ENCODE measurements at regions not wholly inside any gene's neighbourhood (a gene's known extent, or its start where the extent isn't known, plus 50 kb on each side); places are given as distances from the start of the nearest gene placed in this dataset.
"Not testable (repeated sequence)": the region's sequence is repeated elsewhere in the genome, so short reads cannot be mapped to it uniquely, and the experiment has no call there.

DNA sequence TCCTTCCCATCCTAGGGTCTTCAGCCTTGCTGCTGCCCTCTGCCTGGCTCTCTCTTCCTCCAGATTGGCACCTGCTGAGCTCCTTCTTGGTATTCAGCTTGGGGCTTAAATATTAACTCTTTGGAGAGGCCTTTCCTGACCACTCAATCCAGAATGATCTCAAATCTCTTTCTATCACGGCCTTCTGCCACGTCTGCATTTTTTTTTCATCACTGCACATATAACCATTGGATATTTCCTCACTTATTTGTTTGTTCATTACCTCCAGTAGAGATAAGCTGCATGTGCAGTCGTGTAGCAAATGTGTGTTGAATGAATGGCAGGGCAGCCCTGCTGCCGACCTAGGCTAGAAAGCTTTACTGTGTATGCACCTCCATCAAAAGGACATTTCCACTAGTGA is 51.6 kb upstream of the MPP7 start:
- Histone ChIP-seq H3K9me3 (ENCODE audit: control insufficient read depth in 1 of 2, low read length in 2 of 2) (no peaks in the 10 kb centered on the region), H3K4me1 (ENCODE audit: control insufficient read depth in 1 of 2, insufficient read depth in 2 of 2, low read length in 2 of 2) (no peaks in the 10 kb centered on the region), H3K4me3 (ENCODE audit: low read depth in 1 of 2, low read length in 2 of 2) (no peak overlapping the region), H3K36me3 (ENCODE audit: control insufficient read depth in 1 of 2, insufficient read depth in 2 of 2, low read length in 2 of 2) (no peaks in the 10 kb centered on the region), H3K27ac (ENCODE audit: low read length) (no peak overlapping the region), H3K27me3 (ENCODE audit: low read depth, low read length) (peaks cover 4% of the 10 kb centered on the region)

DNA sequence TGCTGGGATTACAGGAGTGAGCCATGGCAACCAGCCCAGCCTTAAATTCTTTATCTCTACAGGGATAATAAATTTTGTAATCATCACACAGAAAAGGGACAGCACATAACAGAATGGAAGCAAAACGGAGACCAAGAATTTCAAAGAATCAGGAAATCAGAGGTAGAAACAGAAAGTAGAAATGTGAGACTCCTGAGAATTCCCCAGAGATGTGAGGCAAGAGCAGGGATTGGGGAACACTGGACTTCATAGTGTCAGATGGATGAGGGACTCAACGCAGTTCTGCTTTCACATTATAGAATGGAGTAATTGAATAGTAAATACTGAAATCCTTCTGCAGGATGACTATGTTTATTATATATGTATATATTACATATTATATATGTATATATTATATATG is 52.5 kb upstream of the MPP7 start:
- Histone ChIP-seq H3K27me3 (ENCODE audit: low read depth, low read length) (peaks cover 4% of the 10 kb centered on the region), H3K9me3 (ENCODE audit: control insufficient read depth in 1 of 2, low read length in 2 of 2) (no peaks in the 10 kb centered on the region), H3K4me1 (ENCODE audit: control insufficient read depth in 1 of 2, insufficient read depth in 2 of 2, low read length in 2 of 2) (no peaks in the 10 kb centered on the region), H3K4me3 (ENCODE audit: low read depth in 1 of 2, low read length in 2 of 2) (no peak overlapping the region), H3K36me3 (ENCODE audit: control insufficient read depth in 1 of 2, insufficient read depth in 2 of 2, low read length in 2 of 2) (no peaks in the 10 kb centered on the region), H3K27ac (ENCODE audit: low read length) (no peak overlapping the region)

DNA sequence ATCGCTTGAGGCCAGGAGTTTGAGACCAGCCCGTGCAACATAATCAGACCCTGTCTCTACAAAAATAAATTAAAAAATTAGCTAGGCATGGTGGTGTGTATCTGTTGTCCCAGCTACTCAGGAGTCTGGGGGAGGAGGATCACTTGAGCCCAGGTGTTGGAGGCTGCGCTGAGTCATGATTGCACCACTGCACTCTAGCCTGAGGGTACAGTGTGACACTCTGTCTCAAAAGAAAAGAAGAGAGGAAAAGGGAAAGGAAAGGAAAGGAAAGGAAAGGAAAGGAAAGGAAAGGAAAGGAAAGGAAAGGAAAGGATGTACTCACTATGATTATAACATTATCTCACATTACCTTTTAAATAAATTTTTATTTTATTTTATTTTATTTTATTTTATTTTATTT is 56.5 kb upstream of the MPP7 start:
- H3K27ac ChIP-seq (ENCODE audit: low read length), result no peak overlapping the region

DNA sequence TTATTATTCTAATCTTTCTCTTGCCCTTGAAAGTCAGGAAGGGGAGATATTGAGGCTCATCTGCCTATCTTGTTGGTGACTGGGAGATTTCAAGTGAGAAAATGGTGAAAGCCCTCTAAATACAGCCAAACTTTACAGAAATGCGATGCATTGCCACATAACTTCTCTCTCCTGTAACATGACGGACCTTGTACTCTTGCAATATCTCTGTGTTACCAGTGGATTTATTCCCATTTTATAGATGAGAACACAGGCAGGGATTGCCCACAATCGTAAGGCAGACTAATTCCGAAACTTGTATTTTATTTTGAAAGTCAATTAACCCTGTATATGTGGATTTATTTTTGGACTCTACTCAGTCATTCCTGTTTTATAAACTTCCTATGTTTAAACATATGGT is 57.3 kb upstream of the MPP7 start:
- Histone ChIP-seq H3K9me3 (ENCODE audit: control insufficient read depth in 1 of 2, low read length in 2 of 2) (no peaks in the 10 kb centered on the region), H3K4me3 (ENCODE audit: low read depth in 1 of 2, low read length in 2 of 2) (no peak overlapping the region), H3K27ac (ENCODE audit: low read length) (no peak overlapping the region), H3K27me3 (ENCODE audit: low read depth, low read length) (peaks cover 4% of the 10 kb centered on the region), H3K4me1 (ENCODE audit: control insufficient read depth in 1 of 2, insufficient read depth in 2 of 2, low read length in 2 of 2) (no peaks in the 10 kb centered on the region), H3K36me3 (ENCODE audit: control insufficient read depth in 1 of 2, insufficient read depth in 2 of 2, low read length in 2 of 2) (no peaks in the 10 kb centered on the region)

More for the DNA sequence above, 56.5 kb upstream of the MPP7 start:
- H3K4me3 ChIP-seq (ENCODE audit: low read depth in 1 of 2, low read length in 2 of 2), result no peak overlapping the region
- H3K27me3 ChIP-seq (ENCODE audit: low read depth, low read length), result peaks cover 4% of the 10 kb centered on the region
- H3K36me3 ChIP-seq (ENCODE audit: control insufficient read depth in 1 of 2, insufficient read depth in 2 of 2, low read length in 2 of 2), result no peaks in the 10 kb centered on the region
- H3K4me1 ChIP-seq (ENCODE audit: control insufficient read depth in 1 of 2, insufficient read depth in 2 of 2, low read length in 2 of 2), result no peaks in the 10 kb centered on the region
- no peaks in the 10 kb centered on the region for H3K9me3 ChIP-seq (ENCODE audit: control insufficient read depth in 1 of 2, low read length in 2 of 2)

DNA sequence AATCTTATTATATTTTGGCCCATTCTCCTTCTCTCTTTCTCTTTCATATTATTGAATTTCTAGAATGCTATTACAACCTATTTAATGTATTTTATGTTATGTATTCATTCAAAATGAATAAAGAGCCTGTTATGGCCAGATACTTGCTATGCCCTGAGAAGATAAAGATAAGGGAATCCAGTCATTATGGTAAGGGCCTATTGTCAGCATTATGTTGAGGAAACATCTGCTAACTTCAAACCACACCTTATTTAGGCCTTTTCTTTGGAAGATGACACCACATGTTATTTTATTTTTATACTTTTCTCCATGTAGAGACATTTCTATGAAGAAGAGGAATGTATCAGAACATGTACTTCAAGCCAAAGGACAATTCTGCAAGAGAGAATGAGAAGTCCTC is 60.5 kb upstream of the MPP7 start:
- Histone ChIP-seq H3K4me3 (ENCODE audit: low read depth in 1 of 2, low read length in 2 of 2) (no peak overlapping the region), H3K27me3 (ENCODE audit: low read depth, low read length) (peaks cover 4% of the 10 kb centered on the region), H3K36me3 (ENCODE audit: control insufficient read depth in 1 of 2, insufficient read depth in 2 of 2, low read length in 2 of 2) (no peaks in the 10 kb centered on the region), H3K9me3 (ENCODE audit: control insufficient read depth in 1 of 2, low read length in 2 of 2) (no peaks in the 10 kb centered on the region), H3K27ac (ENCODE audit: low read length) (no peak overlapping the region), H3K4me1 (ENCODE audit: control insufficient read depth in 1 of 2, insufficient read depth in 2 of 2, low read length in 2 of 2) (no peaks in the 10 kb centered on the region)

DNA sequence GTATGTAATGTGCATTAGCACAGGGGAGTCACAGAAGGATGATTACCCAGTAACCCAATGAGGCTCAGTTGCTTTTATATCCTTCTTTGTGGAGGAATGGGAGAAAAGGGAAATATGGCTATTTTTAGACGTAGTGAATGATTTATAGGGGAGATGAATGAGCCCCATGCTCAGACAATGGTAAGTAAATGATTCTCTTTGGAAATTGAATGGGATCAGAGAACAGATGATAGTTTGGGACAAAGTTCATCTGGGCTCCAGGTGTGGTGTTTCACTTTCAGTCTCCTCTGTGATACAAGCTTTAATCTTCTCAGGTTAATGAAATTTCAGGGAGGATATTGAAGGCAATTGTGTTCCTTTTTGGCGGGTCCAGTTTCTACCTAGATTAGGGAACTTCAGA is 63.0 kb upstream of the MPP7 start:
- Histone ChIP-seq H3K4me3 (ENCODE audit: low read depth in 1 of 2, low read length in 2 of 2) (peak overlapping the region in 1 of 2 donors; percentile 14), H3K27ac (ENCODE audit: low read length) (no peak overlapping the region), H3K4me1 (ENCODE audit: control insufficient read depth in 1 of 2, insufficient read depth in 2 of 2, low read length in 2 of 2) (no peaks in the 10 kb centered on the region), H3K27me3 (ENCODE audit: low read depth, low read length) (no peaks in the 10 kb centered on the region), H3K36me3 (ENCODE audit: control insufficient read depth in 1 of 2, insufficient read depth in 2 of 2, low read length in 2 of 2) (no peaks in the 10 kb centered on the region), H3K9me3 (ENCODE audit: control insufficient read depth in 1 of 2, low read length in 2 of 2) (no peaks in the 10 kb centered on the region)

DNA sequence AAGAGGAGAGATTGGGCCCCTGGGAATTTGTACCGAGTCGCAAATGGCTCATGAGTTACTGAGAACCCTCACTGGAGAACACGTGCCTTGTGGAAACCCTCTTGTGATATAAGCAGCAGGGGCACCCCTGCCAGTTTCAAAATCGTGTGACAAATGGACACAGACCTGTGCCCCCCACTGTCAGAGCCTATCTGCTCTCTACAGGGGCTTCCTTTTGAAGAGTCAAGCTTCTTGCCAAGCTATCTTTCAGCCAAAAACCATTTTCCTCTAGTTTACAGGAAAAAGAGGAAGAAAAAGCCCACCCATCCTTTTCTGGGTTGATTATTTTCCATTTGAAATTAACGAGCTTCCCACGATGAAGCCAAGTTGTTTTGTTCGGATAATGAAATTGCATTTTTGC is 64.1 kb upstream of the MPP7 start:
- Histone ChIP-seq H3K27me3 (ENCODE audit: low read depth, low read length) (no peaks in the 10 kb centered on the region), H3K27ac (ENCODE audit: low read length) (no peak overlapping the region), H3K4me3 (ENCODE audit: low read depth in 1 of 2, low read length in 2 of 2) (no peak overlapping the region), H3K9me3 (ENCODE audit: control insufficient read depth in 1 of 2, low read length in 2 of 2) (no peaks in the 10 kb centered on the region), H3K36me3 (ENCODE audit: control insufficient read depth in 1 of 2, insufficient read depth in 2 of 2, low read length in 2 of 2) (no peaks in the 10 kb centered on the region), H3K4me1 (ENCODE audit: control insufficient read depth in 1 of 2, insufficient read depth in 2 of 2, low read length in 2 of 2) (no peaks in the 10 kb centered on the region)

DNA sequence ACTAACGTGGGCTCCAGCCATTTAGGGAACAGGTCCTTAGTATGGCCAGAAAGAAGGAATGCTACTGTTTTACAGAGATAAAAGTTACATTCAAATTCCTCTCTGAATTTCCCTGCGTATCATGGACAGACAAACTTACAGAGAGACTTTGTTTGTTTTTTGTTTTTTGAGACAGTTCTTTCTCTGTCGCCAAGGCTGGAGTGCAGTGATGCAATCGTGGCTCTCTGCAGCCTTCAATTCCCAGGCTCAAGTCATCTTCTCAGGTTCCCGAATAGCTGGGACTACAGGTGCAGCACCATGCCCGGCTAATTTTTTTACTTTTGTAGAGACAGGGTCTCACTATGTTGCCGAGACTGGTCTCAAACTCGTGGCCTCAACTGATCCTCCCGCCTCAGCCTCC is 64.5 kb upstream of the MPP7 start:
- Histone ChIP-seq H3K36me3 (ENCODE audit: control insufficient read depth in 1 of 2, insufficient read depth in 2 of 2, low read length in 2 of 2) (no peaks in the 10 kb centered on the region), H3K9me3 (ENCODE audit: control insufficient read depth in 1 of 2, low read length in 2 of 2) (no peaks in the 10 kb centered on the region), H3K4me1 (ENCODE audit: control insufficient read depth in 1 of 2, insufficient read depth in 2 of 2, low read length in 2 of 2) (no peaks in the 10 kb centered on the region), H3K27me3 (ENCODE audit: low read depth, low read length) (no peaks in the 10 kb centered on the region), H3K27ac (ENCODE audit: low read length) (no peak overlapping the region), H3K4me3 (ENCODE audit: low read depth in 1 of 2, low read length in 2 of 2) (no peak overlapping the region)

DNA sequence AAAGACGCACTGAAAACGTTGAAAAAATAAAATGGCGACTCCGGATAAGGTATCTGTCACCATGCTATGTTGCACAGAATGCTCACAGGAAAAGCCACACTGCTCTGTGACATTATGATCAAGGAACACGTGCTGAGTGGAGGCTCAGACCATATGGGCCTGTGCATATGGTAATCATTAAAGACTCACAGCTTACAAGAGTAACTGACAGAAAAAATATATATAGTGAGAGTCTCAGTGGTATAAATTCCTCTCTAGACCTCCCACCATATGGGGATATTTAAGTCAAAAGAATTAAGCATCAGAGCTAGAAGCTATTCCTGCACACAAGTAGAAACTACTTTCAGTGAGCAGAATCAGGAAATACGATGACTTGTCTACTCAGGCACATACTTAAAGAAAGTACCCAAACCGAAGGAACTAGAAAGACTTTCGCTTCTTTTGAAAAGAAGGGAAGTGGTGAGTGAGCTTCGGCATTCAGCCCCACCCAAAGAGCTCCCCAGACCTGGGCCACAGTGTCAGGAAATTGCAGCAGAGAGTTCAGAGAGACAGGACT is 65.1 kb upstream of the MPP7 start:
- H3K4me3 ChIP-seq (ENCODE audit: low read depth in 1 of 2, low read length in 2 of 2), result no peak overlapping the region
- H3K9me3 ChIP-seq (ENCODE audit: control insufficient read depth in 1 of 2, low read length in 2 of 2), result no peaks in the 10 kb centered on the region
- H3K27ac ChIP-seq (ENCODE audit: low read length), result no peak overlapping the region
- H3K27me3 ChIP-seq (ENCODE audit: low read depth, low read length), result no peaks in the 10 kb centered on the region
- no peaks in the 10 kb centered on the region for H3K36me3 ChIP-seq (ENCODE audit: control insufficient read depth in 1 of 2, insufficient read depth in 2 of 2, low read length in 2 of 2)
- no peaks in the 10 kb centered on the region for H3K4me1 ChIP-seq (ENCODE audit: control insufficient read depth in 1 of 2, insufficient read depth in 2 of 2, low read length in 2 of 2)

DNA sequence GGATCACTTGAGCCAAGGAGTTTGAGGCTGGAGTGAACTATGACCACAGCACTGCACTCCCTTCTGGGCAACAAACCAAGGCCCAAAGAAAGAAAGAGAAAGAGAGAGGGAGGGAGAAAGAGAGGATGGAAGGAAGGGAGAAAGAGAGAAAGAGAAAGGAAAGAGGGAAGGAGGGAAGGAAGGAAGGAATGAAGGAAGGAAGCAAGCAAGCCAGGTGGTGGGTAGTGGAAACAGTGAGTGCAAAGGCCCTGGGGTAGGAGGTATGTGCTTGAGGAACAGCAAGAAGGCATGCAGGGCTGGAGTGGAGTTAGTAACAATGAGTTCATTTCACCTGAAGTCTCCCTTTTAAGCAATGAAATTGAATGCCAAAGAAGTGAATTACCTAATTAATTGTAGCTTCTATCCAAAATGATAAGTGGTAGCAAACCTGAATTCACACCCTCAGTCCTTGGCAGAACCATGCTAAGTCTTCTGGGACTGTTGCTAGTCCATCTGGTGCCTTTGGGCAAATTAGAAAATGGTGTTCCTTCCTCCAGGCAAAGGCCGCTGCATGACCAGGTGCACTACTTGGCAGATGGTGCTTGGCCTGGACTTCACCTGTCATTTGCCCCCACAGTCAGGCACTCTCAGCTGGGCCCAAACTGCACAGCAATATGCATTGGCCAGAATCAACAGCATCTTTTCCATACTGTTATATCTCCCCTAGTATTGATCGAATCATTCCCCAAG is 67.4 kb upstream of the MPP7 start:
- Histone ChIP-seq H3K27ac (ENCODE audit: low read length) (no peak overlapping the region), H3K9me3 (ENCODE audit: control insufficient read depth in 1 of 2, low read length in 2 of 2) (no peaks in the 10 kb centered on the region), H3K4me3 (ENCODE audit: low read depth in 1 of 2, low read length in 2 of 2) (no peak overlapping the region), H3K27me3 (ENCODE audit: low read depth, low read length) (no peaks in the 10 kb centered on the region), H3K4me1 (ENCODE audit: control insufficient read depth in 1 of 2, insufficient read depth in 2 of 2, low read length in 2 of 2) (no peaks in the 10 kb centered on the region), H3K36me3 (ENCODE audit: control insufficient read depth in 1 of 2, insufficient read depth in 2 of 2, low read length in 2 of 2) (no peaks in the 10 kb centered on the region)

DNA sequence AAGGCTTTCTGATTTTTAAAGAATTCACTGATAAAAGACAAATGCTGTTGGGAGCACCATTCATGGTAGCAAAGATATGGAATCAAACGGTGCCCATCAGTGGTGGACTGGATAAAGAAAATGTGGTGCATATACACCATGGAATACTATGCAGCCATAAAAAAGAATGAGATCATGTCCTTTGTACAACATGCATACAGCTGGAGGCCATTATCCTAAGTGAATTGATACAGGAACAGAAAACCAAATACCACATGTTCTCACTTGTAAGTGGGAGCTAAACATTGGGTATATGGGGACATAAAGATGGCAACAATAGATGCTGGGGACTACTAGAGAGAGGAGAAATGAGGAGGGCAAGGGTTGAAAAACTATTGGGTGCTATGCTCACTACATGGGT is 68.8 kb upstream of the MPP7 start:
- not testable (repeated sequence) for H3K27ac ChIP-seq (ENCODE audit: low read length); H3K4me1 ChIP-seq (ENCODE audit: control insufficient read depth in 1 of 2, insufficient read depth in 2 of 2, low read length in 2 of 2); H3K36me3 ChIP-seq (ENCODE audit: control insufficient read depth in 1 of 2, insufficient read depth in 2 of 2, low read length in 2 of 2); H3K27me3 ChIP-seq (ENCODE audit: low read depth, low read length); H3K9me3 ChIP-seq (ENCODE audit: control insufficient read depth in 1 of 2, low read length in 2 of 2); H3K4me3 ChIP-seq (ENCODE audit: low read depth in 1 of 2, low read length in 2 of 2)

DNA sequence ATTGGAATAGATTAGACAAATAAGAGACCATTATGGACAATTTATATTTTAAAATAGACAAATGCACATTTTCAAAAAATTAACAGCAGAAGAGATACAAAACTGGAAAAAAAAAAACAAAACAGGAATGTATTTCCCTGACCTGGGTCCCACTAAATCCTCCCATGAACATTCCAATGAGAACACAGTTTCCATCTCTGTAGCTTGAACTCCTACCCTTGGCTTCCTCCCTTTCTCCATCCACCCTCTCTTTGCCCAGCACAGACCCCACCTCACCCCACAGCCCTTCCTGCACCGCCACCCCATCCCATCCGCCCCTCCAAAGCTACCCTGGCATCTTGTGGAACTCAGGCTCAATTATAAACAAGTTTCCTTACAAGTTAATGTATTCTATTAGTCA is 71.2 kb upstream of the MPP7 start:
- Histone ChIP-seq H3K27ac (ENCODE audit: low read length) (no peak overlapping the region), H3K4me1 (ENCODE audit: control insufficient read depth in 1 of 2, insufficient read depth in 2 of 2, low read length in 2 of 2) (no peaks in the 10 kb centered on the region), H3K36me3 (ENCODE audit: control insufficient read depth in 1 of 2, insufficient read depth in 2 of 2, low read length in 2 of 2) (no peaks in the 10 kb centered on the region), H3K27me3 (ENCODE audit: low read depth, low read length) (no peaks in the 10 kb centered on the region), H3K4me3 (ENCODE audit: low read depth in 1 of 2, low read length in 2 of 2) (no peak overlapping the region), H3K9me3 (ENCODE audit: control insufficient read depth in 1 of 2, low read length in 2 of 2) (no peaks in the 10 kb centered on the region)
